ENCODE measurements at regions not wholly inside any gene's neighbourhood (a gene's known extent, or its start where the extent isn't known, plus 50 kb on each side); places are given as distances from the start of the nearest gene placed in this dataset.

DNA sequence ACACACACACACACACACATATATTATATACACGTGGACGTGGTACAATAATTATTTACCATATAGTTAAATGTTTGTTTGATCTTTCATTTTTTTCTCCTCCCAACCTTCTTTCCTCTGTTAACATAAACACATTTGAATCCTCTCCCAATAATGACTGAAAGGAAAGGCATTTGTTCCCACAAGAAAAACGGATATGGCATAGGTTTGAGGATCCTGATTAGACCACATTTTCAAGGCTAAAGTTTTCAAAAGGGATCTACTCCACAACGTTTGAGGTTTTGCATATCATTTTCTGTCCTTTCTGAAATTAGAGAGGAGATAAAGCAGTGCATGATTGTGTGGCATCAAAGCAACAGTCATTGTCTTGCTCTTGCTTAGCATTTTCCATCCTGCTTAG lies 1883.4 kb downstream of the STIM2 start:
- no peak for TF ChIP-seq GATA3 (IDR thresholded peaks at IDR 0.05; ENCODE audit: low read depth, low read length)
- TF ChIP-seq GATA2 (IDR thresholded peaks at IDR 0.05; ENCODE audit: low read depth, low read length): no peak

Measured in SH-SY5Y (cell line).